ENCODE measurements at regions not wholly inside any gene's neighbourhood (a gene's known extent, or its start where the extent isn't known, plus 50 kb on each side); places are given as distances from the start of the nearest gene placed in this dataset.
"Not testable (repeated sequence)": the region's sequence is repeated elsewhere in the genome, so short reads cannot be mapped to it uniquely, and the experiment has no call there.

DNA sequence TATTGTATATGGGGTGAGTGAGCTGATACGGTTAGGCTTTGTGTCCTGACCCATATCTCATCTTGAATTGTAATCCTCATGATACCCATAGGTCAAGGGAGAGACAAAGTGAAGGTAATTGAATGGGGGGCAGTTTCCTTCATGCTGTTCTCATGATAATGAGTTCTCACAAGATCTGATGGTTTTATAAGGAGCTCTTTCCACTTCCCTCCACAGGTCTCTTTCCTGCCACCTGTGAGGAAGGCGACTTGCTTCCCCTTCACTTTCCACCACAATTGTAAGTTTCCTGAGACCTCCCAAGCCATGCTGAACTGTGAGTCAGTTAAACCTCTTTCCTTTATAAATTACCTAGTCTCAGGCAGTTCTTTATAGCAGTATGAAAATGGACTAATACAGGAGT lies 255.1 kb upstream of the PAPPA start:
- TF ChIP-seq CTCF, EP300 (IDR thresholded peaks at IDR 0.05): not testable (repeated sequence)
